H1 (cell line): ENCODE measurements at regions not wholly inside any gene's neighbourhood (a gene's known extent, or its start where the extent isn't known, plus 50 kb on each side); places are given as distances from the start of the nearest gene placed in this dataset.

Experiments used
- CTCF ChIA-PET: fragments of 300-600 bp; sonication (Branson Sonifier 250); formaldehyde crosslinking; loops from one replicate; lab custom pipeline; 2021; ENCODE audit not compliant: partially characterized antibody; lab: Charles Lee
- POLR2A ChIA-PET: fragments of 300-600 bp; sonication (Branson Sonifier 250); formaldehyde crosslinking; loops from one replicate; lab custom pipeline; 2021; ENCODE audit warnings: inconsistent platforms; ENCODE audit not compliant: partially characterized antibody; lab: Charles Lee
- DNase-seq, 2 experiments: peaks; one replicate each; pipeline versions ENCODE4 v3.0.0 to v3.0.0-alpha.2; 2010 to 2022; ENCODE audit warnings: low spot score in 2 of 2, low read depth in 1 of 2, mixed read lengths in 1 of 2
- FAIRE-seq: peaks from 2 replicates; lab custom pipeline; 2011; peaks lifted over from hg19 to GRCh38; lab: Jason Lieb, UNC
- H2AFZ ChIP-seq: 2 replicates; pipeline ENCODE4 v1.8.1; 2012; ENCODE audit warnings: low read length, inconsistent platforms
- H2AK5ac ChIP-seq: 2 replicates; pipeline ENCODE4 v1.6.1; 2013; ENCODE audit warnings: low read depth, low read length
- H2BK120ac ChIP-seq: replicated peaks from 2 replicates; pipeline ENCODE3; 2013; ENCODE audit warnings: low read depth, low read length, inconsistent platforms
- H2BK12ac ChIP-seq: 2 replicates; pipeline ENCODE4 v1.6.1; 2013; ENCODE audit warnings: low read depth, low read length
- H2BK15ac ChIP-seq: 2 replicates; pipeline ENCODE4 v1.6.1; 2013; ENCODE audit warnings: low read length
- H2BK20ac ChIP-seq: 2 replicates; pipeline ENCODE4 v1.6.1; 2013; ENCODE audit warnings: low read length
- H2BK5ac ChIP-seq: 2 replicates; pipeline ENCODE4 v1.6.1; 2013; ENCODE audit warnings: low read depth, low read length
- H3K14ac ChIP-seq: 2 replicates; pipeline ENCODE4 v1.6.1; 2013; ENCODE audit warnings: inconsistent platforms; ENCODE audit not compliant: insufficient read length
- H3K18ac ChIP-seq: 2 replicates; pipeline ENCODE4 v1.6.1; 2013; ENCODE audit warnings: low read length; ENCODE audit errors: extremely low read depth
- H3K23ac ChIP-seq: 2 replicates; pipeline ENCODE4 v1.6.1; 2013; ENCODE audit warnings: inconsistent platforms; ENCODE audit not compliant: insufficient read length
- H3K23me2 ChIP-seq: 2 replicates; pipeline ENCODE4 v1.6.1; 2013; ENCODE audit warnings: low read depth, low read length
- H3K27ac ChIP-seq: 2 replicates; pipeline ENCODE4 v1.6.1; 2011; ENCODE audit warnings: low read depth, low read length, inconsistent platforms
- H3K27me3 ChIP-seq, 4 experiments: replicated peaks in 1 of 4; 1 replicate in 1 of 4; 2 replicates in 3 of 4; pipeline versions ENCODE4 v1.6.1 to v1.8.1; 2011 to 2013; ENCODE audit warnings: low read length in 3 of 4, mild to moderate bottlenecking in 3 of 4, inconsistent platforms in 2 of 4, mixed read lengths in 2 of 4, moderate library complexity in 1 of 4; ENCODE audit not compliant: control insufficient read depth in 3 of 4, insufficient read depth in 3 of 4; ENCODE audit errors: extremely low read depth in 1 of 4
- H3K36me3 ChIP-seq, 4 experiments: 2 replicates each; pipeline versions ENCODE4 v1.6.1 to v1.8.1; 2011 to 2013; ENCODE audit warnings: mild to moderate bottlenecking in 4 of 4, low read length in 3 of 4, moderate library complexity in 2 of 4, control low read depth in 1 of 4, inconsistent platforms in 1 of 4; ENCODE audit not compliant: insufficient read depth in 4 of 4, control insufficient read depth in 2 of 4
- H3K4ac ChIP-seq: replicated peaks from 2 replicates; pipeline ENCODE3; 2013; ENCODE audit warnings: low read length, low read depth, mixed read lengths, inconsistent platforms; ENCODE audit not compliant: insufficient read length
- H3K4me1 ChIP-seq, 4 experiments: replicated peaks in 1 of 4; 1 replicate in 1 of 4; 2 replicates in 3 of 4; pipeline versions ENCODE4 v1.6.1 to v1.8.1; 2011 to 2013; ENCODE audit warnings: low read length in 3 of 4, inconsistent platforms in 2 of 4, mixed read lengths in 1 of 4; ENCODE audit not compliant: insufficient read depth in 4 of 4, control insufficient read depth in 3 of 4
- H3K4me2 ChIP-seq, 2 experiments: 2 replicates each; pipeline versions ENCODE4 v1.6.1 to v1.8.1; 2011 to 2013; ENCODE audit warnings: low read depth in 2 of 2, low read length in 2 of 2, control low read depth in 1 of 2, inconsistent platforms in 1 of 2, mild to moderate bottlenecking in 1 of 2; ENCODE audit not compliant: insufficient read depth in 1 of 2
- H3K4me3 ChIP-seq, 4 experiments: fragments of 200-600, 300-600 bp in 1 of 4; sonication (generic), shearing (Covaris generic), sonication (Bioruptor Twin) in 1 of 4; 2 replicates each; pipeline versions ENCODE4 v1.5.1 to v1.8.1; 2011 to 2016; ENCODE audit warnings: low read length in 4 of 4, low read depth in 3 of 4, control low read depth in 2 of 4, inconsistent platforms in 2 of 4, mild to moderate bottlenecking in 2 of 4, mixed read lengths in 1 of 4, moderate library complexity in 1 of 4; ENCODE audit not compliant: insufficient read depth in 2 of 4; ENCODE audit errors: extremely low read depth in 1 of 4
- H3K56ac ChIP-seq: replicated peaks from 2 replicates; pipeline ENCODE3; 2013; ENCODE audit warnings: low read depth, mild to moderate bottlenecking, mixed read lengths, low read length, inconsistent platforms; ENCODE audit not compliant: insufficient read length
- H3K79me1 ChIP-seq: 2 replicates; pipeline ENCODE4 v1.6.1; 2013; ENCODE audit warnings: low read depth, low read length, control low read depth
- H3K79me2 ChIP-seq, 2 experiments: 2 replicates each; pipeline versions ENCODE4 v1.6.1 to v1.8.1; 2012 to 2013; ENCODE audit warnings: low read length in 2 of 2, mild to moderate bottlenecking in 2 of 2, inconsistent platforms in 1 of 2; ENCODE audit not compliant: insufficient read depth in 2 of 2, control insufficient read depth in 1 of 2
- H3K9ac ChIP-seq, 4 experiments: replicated peaks in 1 of 4; 1 replicate in 1 of 4; 2 replicates in 3 of 4; pipeline versions ENCODE4 v1.6.1 to v1.8.1; 2011 to 2013; ENCODE audit warnings: low read depth in 3 of 4, low read length in 3 of 4, control low read depth in 2 of 4, mild to moderate bottlenecking in 2 of 4, moderate library complexity in 2 of 4, inconsistent platforms in 1 of 4; ENCODE audit errors: extremely low read depth in 1 of 4
- H3K9me3 ChIP-seq, 2 experiments: 2 replicates each; pipeline versions ENCODE4 v1.6.1 to v1.8.1; 2012 to 2013; ENCODE audit warnings: mild to moderate bottlenecking in 2 of 2, moderate library complexity in 2 of 2, control low read depth in 1 of 2, inconsistent platforms in 1 of 2, low read depth in 1 of 2, low read length in 1 of 2, mixed read lengths in 1 of 2; ENCODE audit not compliant: insufficient read depth in 2 of 2
- H4K20me1 ChIP-seq, 2 experiments: replicated peaks in 1 of 2; 2 replicates each; pipeline versions ENCODE3 to v1.8.1; 2011 to 2013; ENCODE audit warnings: inconsistent platforms in 2 of 2, low read length in 2 of 2, mild to moderate bottlenecking in 1 of 2; ENCODE audit not compliant: insufficient read depth in 2 of 2, control insufficient read depth in 1 of 2
- H4K5ac ChIP-seq: 2 replicates; pipeline ENCODE4 v1.6.1; 2013; ENCODE audit warnings: low read length, low read depth, mixed read lengths, inconsistent platforms; ENCODE audit not compliant: insufficient read length
- H4K8ac ChIP-seq: 2 replicates; pipeline ENCODE4 v1.8.0; 2013; ENCODE audit warnings: mild to moderate bottlenecking, moderate library complexity, low read length, inconsistent platforms; ENCODE audit not compliant: insufficient read depth; ENCODE audit errors: extremely low read depth
- H4K91ac ChIP-seq: replicated peaks from 2 replicates; pipeline ENCODE3; 2013; ENCODE audit warnings: low read length, mixed read lengths, inconsistent platforms; ENCODE audit not compliant: insufficient read length
- ASH2L ChIP-seq: fragments of 200-600, 300-600 bp; sonication (generic); IDR thresholded peaks from one replicate; pipeline ENCODE4 v1.7.1; 2017; ENCODE audit warnings: low read length
- ATF3 ChIP-seq: IDR thresholded peaks from 2 replicates; pipeline ENCODE4 v1.6.1; 2011; ENCODE audit warnings: low read depth, mild to moderate bottlenecking, low read length; ENCODE audit not compliant: insufficient read depth
- CBX8 ChIP-seq: fragments of 300-800, 300-1000 bp; sonication (generic); IDR thresholded peaks from 2 replicates; pipeline ENCODE4 v1.7.1; 2016; ENCODE audit warnings: low read depth, low read length, borderline replicate concordance
- CEBPB ChIP-seq: IDR thresholded peaks from 2 replicates; pipeline ENCODE4 v1.6.1; 2012; ENCODE audit warnings: low read depth, low read length
- CHD1 ChIP-seq: IDR thresholded peaks from 2 replicates; pipeline ENCODE4 v1.6.1; 2012; ENCODE audit warnings: low read depth, low read length, improper control_type of control experiment
- CHD2 ChIP-seq: IDR thresholded peaks from 2 replicates; pipeline ENCODE4 v1.6.1; 2012; ENCODE audit warnings: low read length, improper control_type of control experiment
- E2F6 ChIP-seq: IDR thresholded peaks from 2 replicates; pipeline ENCODE4 v1.6.1; 2012; ENCODE audit warnings: inconsistent platforms
- KDM1A ChIP-seq: fragments of 200-600, 300-600 bp; sonication (generic); IDR thresholded peaks from 2 replicates; pipeline ENCODE4 v1.7.1; 2016; ENCODE audit warnings: mild to moderate bottlenecking, low read length, borderline replicate concordance
- PHF8 ChIP-seq: fragments of 200-600 bp; sonication (generic); conservative IDR thresholded peaks from 2 replicates; pipeline ENCODE4 v1.7.1; 2012; ENCODE audit warnings: low read depth, mild to moderate bottlenecking, inconsistent platforms, low read length, moderate library complexity
- SP1 ChIP-seq: IDR thresholded peaks from 2 replicates; pipeline ENCODE4 v1.6.1; 2011; ENCODE audit warnings: low read depth, low read length
- SRF ChIP-seq: IDR thresholded peaks from 2 replicates; pipeline ENCODE4 v1.6.1; 2011; ENCODE audit warnings: mild to moderate bottlenecking, low read depth, low read length, moderate library complexity
- TAF7 ChIP-seq: optimal IDR thresholded peaks from 2 replicates; pipeline ENCODE3; 2011; ENCODE audit warnings: low read depth, mild to moderate bottlenecking, inconsistent platforms, low read length, moderate library complexity, borderline replicate concordance
- WGBS, 2 experiments: shearing (Covaris generic) in 1 of 2; methylation state at CpG; one replicate each; pipeline versions ENCODE4 v1.1.6 to v1.1.7; 2013 to 2015; ENCODE audit warnings: low lambda C conversion rate in 2 of 2, mixed read lengths in 2 of 2, inconsistent platforms in 1 of 2, low coverage in 1 of 2, missing lambda C conversion rate in 1 of 2; ENCODE audit not compliant: insufficient replicate concordance in 2 of 2, insufficient coverage in 1 of 2, insufficient read length in 1 of 2; ENCODE audit errors: extremely low coverage in 1 of 2, missing lambda C conversion rate in 1 of 2; 5-methylcytosine and 5-hydroxymethylcytosine counted together

- Histone ChIP-seq H2AFZ (no peak overlapping the region), H2BK120ac (no peak overlapping the region), H4K91ac (no peak overlapping the region), H3K36me3 (no peaks in the 10 kb centered on the region), H2BK20ac (no peak overlapping the region), H3K4me1 (peaks cover 0 to 17% (median 6%) of the 10 kb centered on the region in 4 experiments; a peak in 5 of 7 replicates), H4K8ac (no peak overlapping the region), H3K27me3 (no peaks in the 10 kb centered on the region), H2AK5ac (no peak overlapping the region), H3K27ac (no peak overlapping the region), H3K23ac (no peak overlapping the region), H3K9me3 (no peaks in the 10 kb centered on the region), H3K4ac (no peak overlapping the region)
- FAIRE-seq: no peak
- ChIA-PET CTCF (no interaction called here), POLR2A (interaction anchor here (0.9 to 2.4 kb wide), 2 partner anchors 10 to 17 kb away, joined by 3 to 13 read pairs; no protein-coding TSS in a partner anchor)
- DNase-seq: no peak
- TF ChIP-seq SRF: no peak
- TF ChIP-seq CHD1: no peak
- no peak for TF ChIP-seq KDM1A
- no peak for TF ChIP-seq PHF8
- no peak for TF ChIP-seq CEBPB
- TF ChIP-seq ASH2L: no peak
- no peak for TF ChIP-seq E2F6
- no peak for TF ChIP-seq TAF7
- TF ChIP-seq CBX8: no peak
- no peak for TF ChIP-seq CHD2
- TF ChIP-seq SP1: no peak
- TF ChIP-seq ATF3: no peak
- TF ChIP-seq, all 59 proteins: peak for 0
- 78% methylated on average over 3 of the region's 3 CpGs; no CpG with 5 or more reads in 1 of the 2 experiments for WGBS, 2 experiments
- no peaks in the 10 kb centered on the region for H3K79me1 ChIP-seq
- no peak overlapping the region for H3K56ac ChIP-seq
- H2BK15ac ChIP-seq: no peak overlapping the region
- no peak overlapping the region for H2BK5ac ChIP-seq
- no peak overlapping the region for H2BK12ac ChIP-seq
- H4K5ac ChIP-seq: peak overlapping the region; percentile 68
- peak overlapping the region in 1 of 2 experiments; percentile 15; a peak in 1 of 4 replicates for H3K4me2 ChIP-seq
- no peaks in the 10 kb centered on the region for H3K79me2 ChIP-seq
- peak overlapping the region in 1 of 4 experiments; percentile 32; a peak in 1 of 8 replicates for H3K4me3 ChIP-seq
- no peak overlapping the region for H3K14ac ChIP-seq
- H3K18ac ChIP-seq: no peak overlapping the region
- H4K20me1 ChIP-seq: no peaks in the 10 kb centered on the region
- no peaks in the 10 kb centered on the region; the same call in 1 of the 2 replicates for H3K23me2 ChIP-seq
- no peak overlapping the region for H3K9ac ChIP-seq
Observed at GRCh38 chr2:67320861-67321587, 76.1 kb upstream of the ETAA1 start.
